ENCODE measurements at regions not wholly inside any gene's neighbourhood (a gene's known extent, or its start where the extent isn't known, plus 50 kb on each side); places are given as distances from the start of the nearest gene placed in this dataset.

- no peaks in the 10 kb centered on the region for H4K20me1 ChIP-seq (replicated peaks; ENCODE audit: control insufficient read depth, extremely low read depth, insufficient read depth, low read length)
- H3K9me1 ChIP-seq (replicated peaks; ENCODE audit: control insufficient read depth, extremely low read depth, insufficient read depth, low read length): no peaks in the 10 kb centered on the region
- no TSS peak for BruUV-seq (replicated peaks)
- H2AFZ ChIP-seq (ENCODE audit: low read depth, low read length): no peak overlapping the region
- H3K9ac ChIP-seq (replicated peaks; ENCODE audit: extremely low read depth, insufficient read depth, low read length): no peak overlapping the region
- DNase-seq (ENCODE audit: low read depth, low spot score) (no peak), FAIRE-seq (no peak)
- H3K79me2 ChIP-seq (ENCODE audit: control insufficient read depth, insufficient read depth, low read length): no peaks in the 10 kb centered on the region
- H3K9me3 ChIP-seq (replicated peaks; ENCODE audit: control insufficient read depth, insufficient read depth, low read length): no peaks in the 10 kb centered on the region
- TF ChIP-seq JUN (IDR thresholded peaks at IDR 0.05; ENCODE audit: borderline replicate concordance, insufficient read depth, insufficient read length, low read depth): no peak
- no peak for TF ChIP-seq POLR2AphosphoS5 (IDR thresholded peaks at IDR 0.05; ENCODE audit: insufficient read depth, low read depth, low read length)
- no peak for TF ChIP-seq FOS (IDR thresholded peaks at IDR 0.05; ENCODE audit: borderline replicate concordance, insufficient read depth, low read length)
- no peak for TF ChIP-seq POLR2A (IDR thresholded peaks at IDR 0.05; ENCODE audit: low read depth, low read length)
- no peak for TF ChIP-seq CTCF (IDR thresholded peaks at IDR 0.05; ENCODE audit: extremely low read depth in 1 of 2, insufficient read depth in 1 of 2, low read depth in 1 of 2, low read length in 2 of 2)
- TF ChIP-seq GATA2 (IDR thresholded peaks at IDR 0.05; ENCODE audit: insufficient read depth, insufficient read length, low read depth, low read length): no peak
- no peak for TF ChIP-seq MAX (IDR thresholded peaks at IDR 0.05; ENCODE audit: insufficient read depth, insufficient read length)
- no peak for TF ChIP-seq EZH2 (IDR thresholded peaks at IDR 0.05; ENCODE audit: borderline replicate concordance, low read depth, low read length, severe bottlenecking)
- no peak for TF ChIP-seq MYC (IDR thresholded peaks at IDR 0.05; ENCODE audit: low read depth, low read length)
- intact Hi-C loops (cut with micrococcal nuclease) (no loop called here), dilution Hi-C loops (cut with MboI; ENCODE audit: extremely low pct_ligation_motif_present, low sequenced_read_pairs) (no loop called here)
- peaks cover 0 to 6% of the 10 kb centered on the region in 2 experiments for H3K36me3 ChIP-seq (ENCODE audit: control insufficient read depth in 2 of 2, extremely low read depth in 1 of 2, insufficient read depth in 2 of 2, low read length in 2 of 2)
- H3K27me3 ChIP-seq (ENCODE audit: control insufficient read depth in 2 of 2, insufficient read depth in 2 of 2, low read length in 2 of 2): no peaks in the 10 kb centered on the region
- no peaks in the 10 kb centered on the region for H3K4me1 ChIP-seq (ENCODE audit: control insufficient read depth, extremely low read depth, insufficient read depth, low read length)
- H3K4me3 ChIP-seq (replicated peaks in 1 of 3; ENCODE audit: insufficient read depth in 1 of 3, low read depth in 1 of 3, low read length in 3 of 3): no peak overlapping the region
- no peak overlapping the region for H3K4me2 ChIP-seq (ENCODE audit: insufficient read depth, low read length)
- POLR2A ChIA-PET: no interaction called here
- no peak overlapping the region for H3K27ac ChIP-seq (ENCODE audit: insufficient read depth, low read depth, low read length)
- CTCF ChIA-PET: interaction anchor here (1.5 kb wide), 1 partner anchor 8 kb away, joined by 3 read pairs; no protein-coding TSS in a partner anchor
These were observed 203.8 kb upstream of the RGS6 start for GRCh38 chr14:71728386-71728785.
